GM19395 (cell line): ENCODE measurements at regions not wholly inside any gene's neighbourhood (a gene's known extent, or its start where the extent isn't known, plus 50 kb on each side); places are given as distances from the start of the nearest gene placed in this dataset.
"Not testable (repeated sequence)": the region's sequence is repeated elsewhere in the genome, so short reads cannot be mapped to it uniquely, and the experiment has no call there.

Source experiments
- ATAC-seq: cut with Tn5 transposase; IDR thresholded peaks from one replicate; pipeline ENCODE4 v1.9.1; 2021; ENCODE audit warnings: mild to moderate bottlenecking, moderate library complexity; ENCODE audit not compliant: unreplicated experiment

DNA sequence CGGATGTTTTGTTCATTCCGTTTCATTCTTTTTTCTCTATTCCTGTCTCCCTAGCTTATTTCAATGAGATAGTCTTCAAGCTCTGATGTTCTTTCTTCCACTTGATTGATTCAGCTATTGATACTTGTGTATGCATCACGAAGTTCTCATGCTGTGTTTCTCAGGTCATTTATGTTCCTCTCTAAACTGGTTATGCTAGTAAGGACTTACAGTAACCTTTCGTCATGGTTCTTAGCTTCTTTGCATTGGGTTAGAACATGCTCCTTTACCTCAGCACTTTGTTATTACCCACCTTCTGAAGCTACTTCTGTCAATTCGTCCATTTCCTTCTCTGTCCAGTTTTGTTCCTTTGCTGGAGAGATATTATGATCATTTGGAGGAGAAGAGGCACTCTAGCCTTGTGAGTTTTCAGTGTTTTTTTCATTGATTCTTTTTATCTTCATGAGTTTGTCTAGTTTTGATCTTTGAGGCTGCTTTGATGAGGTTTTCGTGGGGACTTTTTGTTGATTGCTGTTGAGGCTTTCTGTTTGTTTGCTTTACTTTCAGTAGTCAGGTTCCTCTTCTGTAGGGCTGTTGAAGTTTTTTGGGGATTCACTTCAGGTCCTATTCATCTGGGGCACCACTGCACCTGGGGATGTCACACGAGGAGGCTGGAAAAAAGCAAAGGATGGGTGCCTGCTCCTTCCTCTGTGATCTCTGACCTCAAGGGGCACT, 496.9 kb upstream of the LRRC7 start:
- ATAC-seq = no peak

DNA sequence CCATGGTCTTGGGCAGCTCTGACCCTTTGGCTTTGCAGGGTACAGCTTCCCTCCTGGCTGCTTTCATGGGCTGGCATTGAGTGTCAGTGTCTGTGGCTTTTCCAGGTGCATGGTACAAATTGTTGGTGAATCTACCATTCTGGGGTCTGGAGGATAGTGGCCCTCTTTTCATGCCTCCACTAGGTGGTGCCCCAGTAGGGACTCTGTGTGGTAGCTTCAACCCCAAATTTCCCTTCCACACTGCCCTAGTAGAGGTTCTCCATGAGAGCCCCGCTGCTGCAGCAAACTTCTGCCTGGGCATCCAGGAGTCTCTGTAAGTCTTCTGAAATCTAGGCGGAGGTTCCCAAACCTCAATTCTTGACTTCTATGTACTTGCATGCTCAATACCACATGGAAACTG, 494.5 kb upstream of the LRRC7 start:
- no peak for ATAC-seq

DNA sequence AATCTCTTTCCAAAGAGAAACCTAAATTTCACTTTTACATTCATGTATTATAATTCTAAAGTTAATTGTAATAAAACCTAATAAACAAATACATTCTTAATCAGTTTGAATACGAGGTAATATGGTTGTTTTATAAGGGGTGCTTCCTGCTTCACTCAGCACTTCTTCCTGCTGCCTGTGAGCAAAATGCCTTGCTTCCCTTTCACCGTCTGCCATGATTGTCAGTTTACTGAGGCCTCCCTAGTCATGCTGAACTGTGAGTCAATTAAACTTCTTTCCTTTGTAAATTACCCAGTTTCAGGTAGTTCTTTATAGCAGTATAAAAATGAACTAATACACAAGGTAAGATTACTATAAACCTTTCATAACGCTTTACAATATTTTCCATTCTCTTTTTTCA, 491.1 kb upstream of the LRRC7 start:
- no peak for ATAC-seq

DNA sequence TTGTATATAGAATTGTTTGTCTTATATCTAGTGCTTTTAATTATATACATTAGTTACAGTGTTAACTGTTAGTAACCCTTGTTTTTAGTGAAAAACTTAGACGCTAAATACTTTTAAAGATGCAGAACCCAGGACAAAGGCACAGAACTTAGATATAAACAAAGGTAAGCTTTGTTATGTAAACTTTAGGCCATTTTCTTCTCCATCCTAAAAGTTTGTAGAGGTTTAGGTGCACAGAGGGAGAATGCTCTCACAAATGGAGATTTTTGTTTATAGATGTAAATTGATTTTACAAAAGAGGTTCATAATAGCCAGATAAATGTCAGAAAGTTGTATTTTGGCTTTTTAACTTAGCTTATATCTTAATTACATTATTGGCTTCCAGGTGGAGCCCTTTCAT, 490.5 kb upstream of the LRRC7 start:
- ATAC-seq = no peak

DNA sequence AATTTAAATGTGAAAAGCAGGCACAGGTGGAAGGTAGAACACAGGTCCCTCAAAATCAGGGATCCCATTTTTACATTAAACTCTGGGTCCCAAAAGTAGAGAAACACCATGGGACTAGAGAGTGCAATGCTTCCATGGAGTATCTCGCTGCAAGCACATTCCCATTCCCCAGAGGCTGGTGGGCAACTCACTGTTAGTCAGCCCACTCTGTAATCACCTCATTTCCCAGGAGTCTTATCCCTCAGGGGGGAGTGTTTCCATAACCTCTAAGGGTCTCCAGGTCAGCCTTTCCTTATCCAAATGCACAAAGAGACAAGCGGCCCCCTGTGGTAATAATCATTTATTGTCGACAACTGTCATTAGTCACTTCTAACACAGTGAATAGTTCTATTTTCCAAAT, 490.1 kb upstream of the LRRC7 start:
- no peak for ATAC-seq

DNA sequence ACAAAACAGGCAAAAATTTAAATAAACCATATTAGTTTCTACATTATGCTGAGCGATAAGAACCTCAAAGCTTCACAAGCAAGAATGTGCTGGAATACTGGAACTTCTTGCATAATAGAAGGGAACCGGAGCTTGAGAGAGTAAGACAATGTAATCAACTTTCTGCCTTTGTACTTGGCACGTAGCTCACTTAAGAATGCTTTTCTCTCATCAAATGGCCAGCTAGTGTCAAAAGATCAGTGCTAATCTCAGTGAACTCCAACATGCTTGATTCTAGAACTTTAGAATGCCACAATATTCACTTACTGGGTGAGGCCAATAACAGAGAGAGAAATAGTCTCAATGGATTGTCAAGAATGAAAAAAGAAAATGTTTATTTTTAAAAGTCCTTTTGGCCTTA, 486.1 kb upstream of the LRRC7 start:
- no peak for ATAC-seq

DNA sequence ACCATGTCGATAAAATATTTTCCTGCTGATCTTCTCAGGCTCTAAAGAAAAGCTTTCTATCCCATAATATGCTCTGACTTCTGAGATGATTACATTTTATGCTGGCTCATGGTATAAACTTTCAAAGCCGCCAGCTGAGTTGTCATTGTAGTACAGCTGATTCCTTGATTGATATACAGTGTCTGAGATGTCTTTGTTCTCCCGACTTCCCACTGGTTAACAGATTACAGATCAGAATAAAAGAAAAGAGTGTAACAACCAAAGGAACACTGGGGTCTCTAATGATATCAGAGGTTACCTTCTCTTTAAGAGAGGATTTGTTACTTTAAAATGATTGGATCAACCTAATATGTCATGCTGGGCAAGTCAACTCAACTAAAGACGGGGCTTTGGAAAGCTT, 485.4 kb upstream of the LRRC7 start:
- no peak for ATAC-seq

DNA sequence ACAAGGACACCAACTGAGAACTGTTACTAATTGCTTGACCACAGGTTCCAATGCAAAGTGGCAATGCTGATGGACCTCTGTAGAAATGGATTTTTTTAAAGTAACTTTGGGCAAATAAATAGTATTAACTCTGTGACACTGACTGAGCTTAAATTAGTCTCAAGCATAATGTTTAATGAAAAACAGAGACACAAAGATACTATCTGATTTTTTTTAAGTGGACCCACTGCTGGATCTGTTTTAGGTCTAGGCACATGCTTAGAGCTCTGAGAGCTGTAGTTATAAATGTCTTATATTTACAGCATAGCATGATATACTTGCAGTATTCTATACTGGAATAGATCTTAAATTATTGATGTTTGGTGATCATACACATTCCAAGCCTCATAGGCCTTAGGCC, 481.6 kb upstream of the LRRC7 start:
- ATAC-seq = no peak

DNA sequence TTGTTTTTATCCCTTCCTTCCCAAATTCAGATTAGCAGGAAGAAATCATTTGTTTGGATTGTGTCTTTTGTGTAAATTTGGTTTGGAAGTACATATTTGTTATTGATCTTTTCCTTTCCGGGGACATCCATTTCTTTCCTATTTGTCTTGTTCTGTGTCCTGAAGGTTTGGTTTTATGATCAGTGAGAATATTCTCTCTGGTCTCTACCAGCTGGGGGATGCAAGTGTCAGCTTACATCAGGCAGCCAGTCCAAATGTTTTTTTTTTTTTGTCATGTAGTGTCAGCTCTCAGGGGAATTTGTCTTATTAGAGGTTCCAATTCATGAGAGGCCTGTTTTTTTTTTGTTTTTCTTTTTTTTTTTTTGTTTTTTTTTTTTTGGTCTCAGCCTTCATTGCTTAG, 479.2 kb upstream of the LRRC7 start:
- ATAC-seq = no peak

DNA sequence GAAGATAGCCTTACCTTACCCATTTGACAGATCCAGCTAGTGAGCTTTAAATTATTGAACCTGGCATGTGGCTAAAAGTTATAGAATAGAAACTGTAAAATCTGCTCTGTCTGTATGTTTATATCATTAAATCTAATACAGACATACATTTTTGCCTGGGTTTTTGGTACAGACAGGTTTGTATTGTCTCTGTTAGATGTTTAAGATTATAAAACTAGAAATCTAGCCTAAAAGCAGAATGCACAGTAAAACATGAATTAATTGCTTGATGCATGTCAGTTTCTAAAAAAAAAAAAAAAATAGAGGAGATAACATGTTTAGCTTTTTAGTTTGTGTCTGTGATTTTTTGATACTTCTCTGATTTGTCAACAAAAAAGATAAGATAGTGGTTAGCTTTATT, 477.6 kb upstream of the LRRC7 start:
- no peak for ATAC-seq

DNA sequence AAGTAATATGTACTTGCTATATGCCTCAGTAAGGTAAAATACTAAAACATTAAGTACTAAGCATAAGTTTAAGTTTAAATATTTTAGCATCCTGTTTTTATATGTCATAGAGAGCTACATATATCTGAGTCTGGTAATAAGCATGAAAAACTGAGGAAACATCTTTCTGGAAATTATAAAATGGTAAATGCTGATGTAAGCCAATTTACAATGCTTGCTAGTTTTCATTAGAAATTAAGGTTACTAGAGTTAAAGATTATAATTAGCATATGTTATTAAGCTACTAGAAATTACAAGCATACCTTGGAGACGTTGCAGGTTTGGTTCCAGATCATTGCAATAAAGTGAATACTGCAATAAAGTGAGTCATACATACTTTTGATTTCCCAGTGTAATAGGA, 477.0 kb upstream of the LRRC7 start:
- ATAC-seq = no peak

DNA sequence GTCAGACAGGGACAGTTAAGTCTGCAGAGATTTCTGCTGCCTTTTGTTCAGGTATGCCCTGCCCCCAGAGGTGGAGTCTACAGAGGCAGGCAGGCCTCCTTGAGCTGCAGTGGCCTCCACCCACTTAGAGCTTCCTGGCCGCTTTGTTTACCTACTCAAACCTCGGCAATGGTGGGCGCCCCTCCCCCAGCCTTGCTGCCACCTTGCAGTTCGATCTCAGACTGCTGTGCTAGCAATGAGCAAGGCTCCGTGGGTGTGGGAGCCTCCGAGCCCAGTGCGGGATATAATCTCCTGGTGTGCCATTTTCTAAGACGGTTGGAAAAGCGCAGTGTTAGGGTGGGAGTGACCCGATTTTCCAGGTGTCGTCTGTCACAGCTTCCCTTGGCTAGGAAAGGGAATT, 465.7 kb upstream of the LRRC7 start:
- not testable (repeated sequence) for ATAC-seq

DNA sequence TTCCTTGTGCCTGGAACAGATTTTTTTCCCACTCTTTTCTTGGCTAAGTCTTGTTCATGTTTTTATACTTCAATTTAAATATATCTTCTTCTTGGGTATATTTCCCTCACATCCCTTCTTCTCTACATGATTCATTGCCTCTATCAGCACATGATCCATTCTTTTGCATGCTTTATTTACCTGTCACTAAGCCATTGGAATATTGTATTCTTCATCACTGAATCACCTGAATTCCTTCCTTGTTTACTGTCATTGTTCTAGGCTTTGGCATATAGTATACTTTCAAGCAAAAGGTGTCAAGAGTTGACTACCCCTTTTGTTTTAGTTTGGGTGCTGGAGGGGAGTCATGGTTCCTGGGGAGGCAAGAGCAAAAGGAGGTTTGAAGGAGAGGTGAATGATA, 464.5 kb upstream of the LRRC7 start:
- ATAC-seq = no peak

DNA sequence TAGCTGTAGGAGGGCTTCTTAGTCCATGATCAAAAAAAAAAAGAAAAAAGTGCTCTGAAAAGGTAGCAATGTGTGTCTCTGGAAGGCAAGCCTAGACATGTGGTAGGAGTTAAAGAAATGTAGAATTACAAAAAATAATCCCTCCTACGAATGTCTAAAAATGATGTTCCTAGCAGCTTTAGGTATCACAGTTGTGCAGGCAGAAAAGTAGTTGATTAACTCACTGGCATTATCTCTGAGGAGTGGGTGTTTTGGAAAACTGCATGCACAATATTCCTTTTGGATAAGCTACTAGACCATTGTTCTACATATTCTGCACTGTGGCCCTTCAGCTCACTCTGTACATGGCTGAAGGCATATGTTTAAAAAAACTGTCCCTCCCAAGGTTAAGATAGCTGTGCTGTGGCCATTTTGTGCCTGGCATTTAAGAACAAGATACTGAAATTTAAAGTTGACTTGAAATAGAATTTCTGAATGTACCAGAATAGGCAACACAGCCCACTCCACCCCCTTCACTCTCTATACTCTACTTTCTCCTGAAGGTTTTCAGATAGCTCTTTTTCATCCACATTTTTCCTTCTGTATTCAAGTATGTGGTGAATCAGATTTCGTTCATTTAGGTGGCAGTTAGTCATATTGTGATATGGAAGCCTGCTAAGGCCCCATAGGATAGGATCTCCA, 463.9 kb upstream of the LRRC7 start:
- ATAC-seq = no peak

DNA sequence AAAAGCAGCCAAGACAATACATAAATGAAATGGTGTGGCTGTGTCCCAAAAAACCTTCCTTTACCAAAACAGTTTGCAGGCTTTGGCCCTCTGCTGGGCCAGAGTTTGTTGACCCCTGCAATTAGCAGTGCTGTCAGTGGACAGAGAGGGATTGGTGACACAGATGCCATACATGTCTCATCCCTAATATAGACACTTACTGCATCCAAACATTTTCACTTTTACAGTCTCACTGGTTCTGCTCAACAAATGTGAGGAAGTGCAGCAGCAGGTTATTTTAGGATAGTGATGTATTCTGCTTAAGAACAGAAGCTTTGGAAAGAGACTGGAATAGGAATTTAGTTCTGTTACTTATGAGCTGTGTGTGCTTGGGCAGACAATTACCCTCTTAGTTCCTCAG, 462.8 kb upstream of the LRRC7 start:
- ATAC-seq = no peak

DNA sequence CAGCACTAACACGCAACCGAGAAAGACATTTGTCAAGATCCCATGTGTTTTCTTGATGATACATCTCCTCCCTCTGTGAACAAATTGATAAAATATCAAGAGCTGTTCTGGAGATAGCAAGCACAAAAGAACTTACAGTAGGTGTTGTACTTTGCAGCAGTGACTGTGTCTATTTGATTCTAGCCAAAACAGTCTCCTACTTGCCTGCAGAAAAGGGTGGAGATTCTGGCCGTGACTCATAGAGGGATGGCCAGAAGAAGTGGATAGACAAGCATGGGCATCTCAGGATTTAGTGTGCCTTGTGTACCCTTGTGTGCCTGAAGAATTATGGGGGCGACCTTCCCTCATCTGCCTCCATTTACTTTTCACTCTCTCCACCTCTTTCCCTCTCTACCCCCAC, 458.4 kb upstream of the LRRC7 start:
- ATAC-seq = no peak

DNA sequence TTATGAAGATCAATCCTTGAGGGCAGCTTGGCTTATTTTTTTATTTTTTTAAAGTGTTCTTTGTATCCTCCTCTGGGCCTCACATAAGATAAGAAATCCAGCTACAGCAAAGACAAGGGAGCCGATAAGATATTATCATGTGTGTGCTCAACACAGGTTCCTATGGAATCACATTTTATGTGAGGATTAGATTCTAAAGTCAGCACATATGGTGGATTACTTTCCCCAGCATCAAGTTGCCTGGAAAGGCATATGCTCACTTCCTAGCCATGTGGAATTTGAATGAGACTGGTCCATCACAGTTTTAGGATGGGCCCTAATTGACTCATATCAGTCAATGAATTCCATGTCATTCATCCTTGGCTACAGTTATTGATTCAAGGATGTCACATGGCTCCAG, 456.9 kb upstream of the LRRC7 start:
- no peak for ATAC-seq

DNA sequence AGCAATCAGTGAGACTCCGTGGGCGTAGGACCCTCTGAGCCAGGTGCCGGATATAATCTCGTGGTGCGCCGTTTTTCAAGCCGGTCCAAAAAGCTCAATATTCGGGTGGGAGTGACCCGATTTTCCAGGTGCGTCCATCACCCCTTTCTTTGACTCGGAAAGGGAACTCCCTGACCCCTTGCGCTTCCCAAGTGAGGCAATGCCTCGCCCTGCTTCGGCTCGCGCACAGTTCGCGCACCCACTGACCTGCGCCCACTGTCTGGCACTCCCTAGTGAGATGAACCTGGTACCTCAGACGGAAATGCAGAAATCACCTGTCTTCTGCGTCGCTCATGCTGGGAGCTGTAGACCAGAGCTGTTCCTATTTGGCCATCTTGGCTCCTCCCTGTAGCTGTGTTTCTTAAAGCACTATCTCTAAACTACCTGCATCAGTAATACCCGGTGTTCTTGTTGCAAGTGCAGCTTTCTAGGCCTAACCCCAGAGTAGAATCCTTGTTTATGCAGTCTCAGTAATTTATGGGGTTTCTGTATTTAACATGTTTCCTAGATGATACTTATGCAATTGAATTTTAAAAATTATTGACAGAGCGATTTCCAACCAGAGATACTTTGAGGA, 447.5 kb upstream of the LRRC7 start:
- not testable (repeated sequence) for ATAC-seq

DNA sequence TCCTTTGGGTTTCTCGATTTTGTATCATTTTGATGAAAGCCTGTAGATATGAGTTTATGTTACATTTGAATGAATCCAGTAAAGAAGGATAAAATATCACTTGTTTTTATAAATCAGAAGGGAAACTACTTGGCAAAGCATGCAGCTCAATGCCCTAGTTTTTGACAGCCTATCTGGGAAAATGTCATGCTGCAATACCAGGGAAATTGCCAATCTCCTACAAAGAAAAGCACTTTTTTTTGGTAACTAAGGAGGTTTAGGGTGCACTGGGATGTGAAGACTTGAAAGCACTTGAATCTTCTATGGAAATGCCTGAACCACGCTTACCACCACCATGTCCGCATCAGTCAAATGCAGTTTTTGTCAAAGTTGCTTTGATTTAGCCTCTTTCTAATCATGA, 446.9 kb upstream of the LRRC7 start:
- no peak for ATAC-seq

DNA sequence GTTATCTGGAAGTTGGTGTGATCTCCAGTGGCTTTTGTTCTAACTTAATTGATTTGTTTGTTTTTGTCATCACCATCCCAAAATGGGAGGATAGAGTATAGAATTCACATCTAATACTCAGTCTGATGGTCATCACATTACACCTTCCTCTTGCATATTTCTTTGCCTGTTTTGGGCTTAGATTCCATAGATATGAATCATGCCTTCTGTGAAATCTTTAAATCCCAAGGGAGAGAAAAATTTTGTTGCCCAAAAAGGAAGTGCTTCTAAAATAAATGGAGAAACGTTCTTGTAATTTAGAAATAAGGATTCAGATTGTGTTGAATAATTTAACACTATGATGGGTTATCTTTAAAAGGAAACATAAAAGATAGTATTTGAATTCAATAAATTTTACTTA, 446.0 kb upstream of the LRRC7 start:
- no peak for ATAC-seq

DNA sequence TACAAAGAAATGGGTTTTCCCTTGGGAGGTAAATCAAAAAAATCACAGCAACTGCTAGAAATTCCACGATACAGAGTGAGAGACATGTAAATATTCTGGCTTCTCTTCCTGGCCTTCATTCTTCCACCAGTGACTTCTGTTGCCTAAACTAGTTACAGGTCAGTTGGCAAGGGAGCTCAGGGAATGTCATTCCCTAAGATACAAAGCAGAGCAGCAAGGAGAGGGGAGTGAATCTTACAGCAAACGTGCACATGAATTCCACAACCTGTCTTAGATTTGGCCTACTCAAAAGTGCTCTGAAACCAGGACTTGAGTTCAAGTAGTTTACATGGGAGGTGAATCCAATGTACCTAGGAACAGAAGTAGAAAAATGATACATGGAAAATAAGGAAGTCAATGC, 445.3 kb upstream of the LRRC7 start:
- ATAC-seq = no peak

DNA sequence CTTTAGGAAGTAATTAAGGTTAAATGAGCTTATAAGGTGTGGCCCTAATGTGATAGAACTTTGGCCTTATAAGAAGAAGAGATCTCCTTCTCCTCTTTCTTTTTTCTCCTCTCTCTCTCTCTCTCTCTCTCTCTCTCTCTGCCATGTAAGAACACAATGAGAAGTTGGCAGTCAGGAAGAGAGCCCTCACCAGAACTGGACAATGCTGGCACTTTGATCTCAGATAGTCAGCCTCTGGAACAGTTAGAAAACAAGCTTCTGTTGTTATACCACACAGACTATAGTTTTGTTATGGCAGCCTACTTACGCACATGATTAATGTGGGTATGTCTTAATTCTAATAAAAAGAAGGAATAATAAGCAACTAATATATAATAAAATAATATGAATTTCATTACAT, 444.2 kb upstream of the LRRC7 start:
- ATAC-seq = no peak

DNA sequence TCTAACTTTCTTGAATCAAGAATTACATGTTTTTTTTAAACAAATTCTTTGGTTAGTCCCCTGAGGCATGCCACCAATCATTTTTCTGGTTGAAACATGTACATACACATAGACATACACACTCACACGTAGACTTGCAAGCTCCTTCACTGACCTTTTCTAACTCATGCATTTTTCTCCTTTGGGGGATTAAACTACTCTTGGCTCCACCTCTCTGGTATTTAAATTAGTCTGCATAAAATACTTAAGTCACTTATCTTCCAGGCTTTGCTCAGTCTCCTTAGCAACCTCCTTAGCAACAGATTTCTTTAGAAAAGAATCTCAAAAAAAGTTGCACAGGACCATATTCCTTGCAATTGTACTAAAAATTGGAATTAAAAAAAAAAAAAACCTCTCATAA, 440.9 kb upstream of the LRRC7 start:
- no peak for ATAC-seq
